ENCODE measurements at regions not wholly inside any gene's neighbourhood (a gene's known extent, or its start where the extent isn't known, plus 50 kb on each side); places are given as distances from the start of the nearest gene placed in this dataset.

- Mint-ChIP-seq H3K27ac (ENCODE audit: unreplicated experiment) (no peak overlapping the region), H3K27me3 (ENCODE audit: unreplicated experiment) (no peaks in the 10 kb centered on the region)
Measured at GRCh38 chr9:110041452-110041851, 166.5 kb downstream of the C9orf152 start.

GRCh38 chr9:110047232-110047954 lies 160.6 kb downstream of the C9orf152 start:
- H3K27ac Mint-ChIP-seq (ENCODE audit: unreplicated experiment): no peak overlapping the region
- DNase-seq: no peak
- intact Hi-C loops (cut with micrococcal nuclease; ENCODE audit: unreplicated experiment): no loop called here
- H3K9me3 Mint-ChIP-seq (ENCODE audit: low read depth, unreplicated experiment): no peaks in the 10 kb centered on the region
- peaks cover 12% of the 10 kb centered on the region for H3K4me1 Mint-ChIP-seq (ENCODE audit: low read depth, unreplicated experiment)
- peaks cover 19% of the 10 kb centered on the region for H3K36me3 Mint-ChIP-seq (ENCODE audit: insufficient read depth, unreplicated experiment)
- CTCF ChIA-PET: interaction anchor here (0.7 kb wide), 1 partner anchor 144 kb away, joined by 6 read pairs; no protein-coding TSS in a partner anchor
- H3K4me3 Mint-ChIP-seq (ENCODE audit: low read depth, unreplicated experiment): peak overlapping the region; percentile 71
- no peaks in the 10 kb centered on the region for H3K27me3 Mint-ChIP-seq (ENCODE audit: unreplicated experiment)
- BruUV-seq (replicated peaks): no TSS peak
- TF ChIP-seq, protein P1, sequence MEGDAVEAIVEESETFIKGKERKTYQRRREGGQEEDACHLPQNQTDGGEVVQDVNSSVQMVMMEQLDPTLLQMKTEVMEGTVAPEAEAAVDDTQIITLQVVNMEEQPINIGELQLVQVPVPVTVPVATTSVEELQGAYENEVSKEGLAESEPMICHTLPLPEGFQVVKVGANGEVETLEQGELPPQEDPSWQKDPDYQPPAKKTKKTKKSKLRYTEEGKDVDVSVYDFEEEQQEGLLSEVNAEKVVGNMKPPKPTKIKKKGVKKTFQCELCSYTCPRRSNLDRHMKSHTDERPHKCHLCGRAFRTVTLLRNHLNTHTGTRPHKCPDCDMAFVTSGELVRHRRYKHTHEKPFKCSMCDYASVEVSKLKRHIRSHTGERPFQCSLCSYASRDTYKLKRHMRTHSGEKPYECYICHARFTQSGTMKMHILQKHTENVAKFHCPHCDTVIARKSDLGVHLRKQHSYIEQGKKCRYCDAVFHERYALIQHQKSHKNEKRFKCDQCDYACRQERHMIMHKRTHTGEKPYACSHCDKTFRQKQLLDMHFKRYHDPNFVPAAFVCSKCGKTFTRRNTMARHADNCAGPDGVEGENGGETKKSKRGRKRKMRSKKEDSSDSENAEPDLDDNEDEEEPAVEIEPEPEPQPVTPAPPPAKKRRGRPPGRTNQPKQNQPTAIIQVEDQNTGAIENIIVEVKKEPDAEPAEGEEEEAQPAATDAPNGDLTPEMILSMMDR (IDR thresholded peaks at IDR 0.05; ENCODE audit: unreplicated experiment): no peak

More at GRCh38 chr9:110041452-110041851, 166.5 kb downstream of the C9orf152 start:
- DNase-seq: no peak
- H3K4me1 Mint-ChIP-seq (ENCODE audit: low read depth, unreplicated experiment): no peaks in the 10 kb centered on the region
- H3K4me3 Mint-ChIP-seq (ENCODE audit: low read depth, unreplicated experiment): no peak overlapping the region
- intact Hi-C loops (cut with micrococcal nuclease; ENCODE audit: unreplicated experiment): no loop called here
- H3K36me3 Mint-ChIP-seq (ENCODE audit: insufficient read depth, unreplicated experiment): no peaks in the 10 kb centered on the region
- no peaks in the 10 kb centered on the region for H3K9me3 Mint-ChIP-seq (ENCODE audit: low read depth, unreplicated experiment)
- CTCF ChIA-PET: no interaction called here
- BruUV-seq (replicated peaks): no TSS peak
- TF ChIP-seq, protein P1 (IDR thresholded peaks at IDR 0.05; ENCODE audit: unreplicated experiment): no peak

- H3K27me3 Mint-ChIP-seq (ENCODE audit: unreplicated experiment): no peaks in the 10 kb centered on the region
- H3K27ac Mint-ChIP-seq (ENCODE audit: unreplicated experiment): no peak overlapping the region
- TF ChIP-seq, protein P1 (IDR thresholded peaks at IDR 0.05; ENCODE audit: unreplicated experiment): no peak
- no peak for DNase-seq
- H3K4me1 Mint-ChIP-seq (ENCODE audit: low read depth, unreplicated experiment): peaks cover 12% of the 10 kb centered on the region
- H3K4me3 Mint-ChIP-seq (ENCODE audit: low read depth, unreplicated experiment): peak overlapping the region; percentile 71
- intact Hi-C loops (cut with micrococcal nuclease; ENCODE audit: unreplicated experiment): no loop called here
- CTCF ChIA-PET: interaction anchor here (0.7 kb wide), 1 partner anchor 145 kb away, joined by 6 read pairs; no protein-coding TSS in a partner anchor
- H3K9me3 Mint-ChIP-seq (ENCODE audit: low read depth, unreplicated experiment): no peaks in the 10 kb centered on the region
- BruUV-seq (replicated peaks): no TSS peak
- peaks cover 19% of the 10 kb centered on the region for H3K36me3 Mint-ChIP-seq (ENCODE audit: insufficient read depth, unreplicated experiment)
Measured at GRCh38 chr9:110047955-110048402, 160.0 kb downstream of the C9orf152 start.

DNA sequence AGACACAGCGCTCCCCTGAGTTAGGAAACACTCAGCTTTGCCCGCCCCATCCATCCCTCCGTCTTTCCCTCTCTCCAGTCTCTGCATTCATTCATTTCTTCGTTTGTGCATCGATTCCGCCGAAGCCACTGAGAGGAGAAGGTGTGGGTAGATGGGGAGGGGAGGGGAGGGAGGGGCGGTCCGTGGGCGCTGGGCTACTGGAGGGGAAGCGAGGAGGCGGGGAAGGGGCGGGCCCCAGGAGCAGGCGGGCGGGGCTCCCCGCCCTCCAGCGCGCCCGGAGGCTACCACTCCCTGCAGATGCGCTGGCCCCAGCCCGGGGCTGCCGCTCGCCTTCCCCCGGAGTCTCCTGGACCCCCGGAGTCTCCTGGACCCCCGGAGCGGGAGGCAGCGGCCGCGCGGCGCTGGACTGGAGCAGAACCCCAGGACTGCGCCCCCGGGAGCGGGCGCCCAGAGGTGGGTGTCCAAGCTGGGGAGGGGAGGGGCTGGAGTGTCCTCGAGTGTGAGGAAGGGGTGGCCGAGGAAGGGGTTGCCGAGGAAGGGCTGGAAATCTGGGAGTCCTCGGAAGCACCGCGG lies 159.5 kb downstream of the C9orf152 start:
- peak overlapping the region; percentile 71 for H3K4me3 Mint-ChIP-seq (ENCODE audit: low read depth, unreplicated experiment)
- H3K4me1 Mint-ChIP-seq (ENCODE audit: low read depth, unreplicated experiment): peaks cover 12% of the 10 kb centered on the region
- peak; percentile 61 for DNase-seq
- no TSS peak for BruUV-seq (replicated peaks)
- H3K27ac Mint-ChIP-seq (ENCODE audit: unreplicated experiment): no peak overlapping the region
- H3K36me3 Mint-ChIP-seq (ENCODE audit: insufficient read depth, unreplicated experiment): peaks cover 19% of the 10 kb centered on the region
- CTCF ChIA-PET: no interaction called here
- TF ChIP-seq, protein P1 (IDR thresholded peaks at IDR 0.05; ENCODE audit: unreplicated experiment): no peak
- H3K9me3 Mint-ChIP-seq (ENCODE audit: low read depth, unreplicated experiment): no peaks in the 10 kb centered on the region
- H3K27me3 Mint-ChIP-seq (ENCODE audit: unreplicated experiment): no peaks in the 10 kb centered on the region
- intact Hi-C loops (cut with micrococcal nuclease; ENCODE audit: unreplicated experiment): no loop called here
